IPS-18a (cell line): ENCODE measurements at regions not wholly inside any gene's neighbourhood (a gene's known extent, or its start where the extent isn't known, plus 50 kb on each side); places are given as distances from the start of the nearest gene placed in this dataset.

Source experiments
- H3K27ac ChIP-seq: one replicate; pipeline ENCODE4 v1.5.1; 2013; ENCODE audit warnings: low read length
- H3K27me3 ChIP-seq: one replicate; pipeline ENCODE4 v1.6.1; 2013; ENCODE audit warnings: mild to moderate bottlenecking, low read length; ENCODE audit not compliant: control insufficient read depth, insufficient read depth
- H3K36me3 ChIP-seq: one replicate; pipeline ENCODE4 v1.6.1; 2013; ENCODE audit warnings: low read depth, low read length; ENCODE audit not compliant: control insufficient read depth
- H3K4me1 ChIP-seq: one replicate; pipeline ENCODE4 v1.6.1; 2013; ENCODE audit warnings: low read depth, low read length; ENCODE audit not compliant: control insufficient read depth
- H3K4me3 ChIP-seq: one replicate; pipeline ENCODE4 v1.5.1; 2013; ENCODE audit warnings: low read length
- H3K9ac ChIP-seq: one replicate; pipeline ENCODE4 v1.6.1; 2013; ENCODE audit warnings: mild to moderate bottlenecking, low read length, moderate library complexity
- H3K9me3 ChIP-seq: one replicate; pipeline ENCODE4 v1.6.1; 2013; ENCODE audit warnings: low read depth, low read length; ENCODE audit not compliant: control insufficient read depth

GRCh38 chr9:121574774-121575519 lies 75.3 kb upstream of the GGTA1 start:
- Histone ChIP-seq H3K9me3 (no peaks in the 10 kb centered on the region), H3K9ac (no peak overlapping the region), H3K27me3 (no peaks in the 10 kb centered on the region)

GRCh38 chr9:121576281-121577075 lies 75.0 kb upstream of the DAB2IP start:
- Histone ChIP-seq H3K9me3 (no peaks in the 10 kb centered on the region), H3K4me1 (peaks cover 3% of the 10 kb centered on the region), H3K27ac (no peak overlapping the region), H3K4me3 (no peak overlapping the region), H3K27me3 (no peaks in the 10 kb centered on the region), H3K36me3 (no peaks in the 10 kb centered on the region), H3K9ac (no peak overlapping the region)

More at GRCh38 chr9:121574774-121575519, 75.3 kb upstream of the GGTA1 start:
- Histone ChIP-seq H3K27ac (no peak overlapping the region), H3K36me3 (no peaks in the 10 kb centered on the region), H3K4me3 (no peak overlapping the region), H3K4me1 (no peaks in the 10 kb centered on the region)

DNA sequence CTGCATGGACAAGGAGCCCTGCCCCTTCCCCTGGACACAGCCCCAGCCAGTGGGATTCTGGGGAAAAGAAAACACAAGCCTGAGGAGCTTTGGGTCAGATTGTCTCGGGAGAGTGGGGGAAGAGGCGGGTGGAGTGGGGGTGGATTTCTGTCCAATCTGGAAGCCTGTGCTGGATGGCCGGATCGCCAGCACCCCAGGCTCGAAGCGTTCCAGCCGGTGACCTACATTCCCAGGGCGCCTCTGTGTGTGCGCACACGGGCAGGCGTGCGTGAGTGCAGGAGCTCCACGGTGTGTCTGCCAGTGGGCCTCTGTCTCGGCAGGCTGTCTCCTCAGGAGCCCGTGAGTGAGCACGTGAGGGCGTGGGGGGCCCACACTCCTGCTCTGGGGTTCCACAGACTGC lies 74.3 kb upstream of the DAB2IP start:
- H3K9me3 ChIP-seq, result no peaks in the 10 kb centered on the region

DNA sequence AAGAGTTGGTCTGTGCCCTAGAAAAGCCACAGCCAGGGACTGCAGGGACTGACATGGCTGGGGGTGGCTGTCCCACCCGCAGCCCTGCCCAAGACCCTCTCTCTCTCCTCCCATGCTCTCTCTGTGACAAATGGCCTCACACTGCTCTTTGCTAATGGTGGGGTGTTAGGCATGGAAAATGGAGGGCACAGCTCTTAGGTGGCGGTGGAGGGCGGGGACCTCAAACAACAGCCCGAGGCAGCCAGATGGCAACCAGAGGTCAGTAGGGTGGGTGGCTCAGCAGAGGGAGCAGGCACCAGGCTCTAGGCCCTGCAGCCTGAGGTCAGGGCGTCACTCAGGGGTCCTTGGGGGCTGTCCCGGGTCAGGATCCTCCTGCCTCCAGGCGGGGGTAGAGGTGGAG lies 73.9 kb upstream of the DAB2IP start:
- Histone ChIP-seq H3K27me3 (no peaks in the 10 kb centered on the region), H3K27ac (no peak overlapping the region), H3K4me3 (no peak overlapping the region), H3K9ac (no peak overlapping the region), H3K36me3 (no peaks in the 10 kb centered on the region), H3K4me1 (peaks cover 14% of the 10 kb centered on the region), H3K9me3 (no peaks in the 10 kb centered on the region)

More for the DNA sequence above, 74.3 kb upstream of the DAB2IP start:
- Histone ChIP-seq H3K9ac (no peak overlapping the region), H3K4me1 (peaks cover 10% of the 10 kb centered on the region), H3K27me3 (no peaks in the 10 kb centered on the region), H3K4me3 (no peak overlapping the region), H3K36me3 (no peaks in the 10 kb centered on the region), H3K27ac (no peak overlapping the region)

DNA sequence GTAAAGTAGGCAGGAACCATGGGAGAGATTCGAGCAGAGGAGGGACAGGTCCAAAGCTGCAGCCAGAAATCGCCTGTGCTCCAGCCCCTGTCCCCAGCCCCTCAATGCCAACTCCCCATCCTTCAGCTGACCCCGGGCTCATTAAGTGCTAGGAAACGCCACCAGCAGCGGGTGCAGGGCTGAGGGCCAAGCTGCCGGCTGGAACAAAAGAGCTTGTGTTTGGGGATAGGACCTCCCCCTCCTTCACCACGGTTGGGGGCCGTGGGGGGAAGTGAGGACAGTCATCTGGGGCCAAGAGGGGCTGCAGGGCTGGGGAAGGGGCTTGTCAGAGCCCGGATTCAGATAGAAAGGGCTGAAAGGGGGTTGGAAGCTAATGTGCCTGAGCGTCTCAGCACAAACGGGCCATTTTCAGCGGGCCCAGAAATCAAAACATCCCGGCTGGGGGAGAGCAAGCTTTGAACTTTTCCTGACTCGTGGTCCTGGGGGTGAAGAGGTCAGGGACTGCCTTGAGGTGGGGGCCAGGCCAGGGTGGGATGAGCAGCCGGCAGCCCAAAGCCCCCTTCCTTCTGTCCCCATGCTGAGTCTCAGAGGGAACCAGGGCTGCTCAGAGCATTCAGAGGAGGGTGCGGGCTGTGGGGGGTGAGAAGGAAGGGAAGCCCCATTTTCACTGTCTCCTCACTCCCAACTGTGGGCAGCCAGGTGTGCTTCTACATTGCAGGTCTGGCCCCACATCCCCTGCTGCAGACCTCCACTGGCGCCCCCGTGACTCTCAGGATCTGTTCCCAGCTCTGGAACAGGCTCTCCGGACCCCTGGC lies 69.4 kb upstream of the DAB2IP start:
- peaks cover 17% of the 10 kb centered on the region for H3K4me1 ChIP-seq
- H3K27me3 ChIP-seq, result no peaks in the 10 kb centered on the region
- H3K36me3 ChIP-seq, result no peaks in the 10 kb centered on the region
- H3K27ac ChIP-seq, result no peak overlapping the region
- no peak overlapping the region for H3K9ac ChIP-seq
- H3K9me3 ChIP-seq, result no peaks in the 10 kb centered on the region
- no peak overlapping the region for H3K4me3 ChIP-seq

GRCh38 chr9:121582641-121583040 lies 68.8 kb upstream of the DAB2IP start:
- no peaks in the 10 kb centered on the region for H3K36me3 ChIP-seq
- no peaks in the 10 kb centered on the region for H3K9me3 ChIP-seq
- no peak overlapping the region for H3K9ac ChIP-seq
- H3K27me3 ChIP-seq, result no peaks in the 10 kb centered on the region
- H3K27ac ChIP-seq, result no peak overlapping the region
- H3K4me3 ChIP-seq, result no peak overlapping the region
- H3K4me1 ChIP-seq, result peaks cover 17% of the 10 kb centered on the region

DNA sequence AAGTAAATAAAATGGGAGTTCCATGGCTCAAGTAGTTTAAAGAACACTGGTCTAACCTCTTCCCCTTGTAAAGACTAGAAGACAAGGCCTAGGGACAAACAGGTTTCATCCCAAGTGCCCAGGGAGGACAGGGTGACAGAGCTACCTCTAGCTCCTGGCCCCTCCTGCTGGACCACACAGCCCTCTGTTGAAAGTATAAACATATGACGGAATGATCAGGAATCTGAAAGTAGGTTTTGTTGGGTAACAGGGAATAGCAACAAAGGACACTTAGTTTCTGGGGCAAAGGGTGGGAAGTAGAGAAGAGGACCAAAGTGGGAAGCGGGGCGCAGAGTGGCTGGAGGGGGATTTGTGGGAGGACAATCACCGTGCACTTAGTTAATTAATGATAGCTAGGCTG lies 67.0 kb upstream of the DAB2IP start:
- H3K4me1 ChIP-seq, result peaks cover 17% of the 10 kb centered on the region
- H3K4me3 ChIP-seq, result no peak overlapping the region
- H3K36me3 ChIP-seq, result no peaks in the 10 kb centered on the region
- H3K27me3 ChIP-seq, result no peaks in the 10 kb centered on the region
- H3K9me3 ChIP-seq, result no peaks in the 10 kb centered on the region
- H3K9ac ChIP-seq, result no peak overlapping the region
- H3K27ac ChIP-seq, result no peak overlapping the region

- no peaks in the 10 kb centered on the region for H3K36me3 ChIP-seq
- peaks cover under 1% of the 10 kb centered on the region for H3K4me1 ChIP-seq
- H3K27me3 ChIP-seq, result no peaks in the 10 kb centered on the region
- no peak overlapping the region for H3K27ac ChIP-seq
- H3K9ac ChIP-seq, result no peak overlapping the region
- H3K9me3 ChIP-seq, result no peaks in the 10 kb centered on the region
- H3K4me3 ChIP-seq, result no peak overlapping the region
Observed at GRCh38 chr9:121587863-121588262, 63.6 kb upstream of the DAB2IP start.

GRCh38 chr9:121589986-121590385 lies 61.4 kb upstream of the DAB2IP start:
- Histone ChIP-seq H3K36me3 (no peaks in the 10 kb centered on the region), H3K27ac (no peak overlapping the region), H3K27me3 (no peaks in the 10 kb centered on the region), H3K4me1 (no peaks in the 10 kb centered on the region), H3K9ac (no peak overlapping the region), H3K9me3 (no peaks in the 10 kb centered on the region), H3K4me3 (no peak overlapping the region)

DNA sequence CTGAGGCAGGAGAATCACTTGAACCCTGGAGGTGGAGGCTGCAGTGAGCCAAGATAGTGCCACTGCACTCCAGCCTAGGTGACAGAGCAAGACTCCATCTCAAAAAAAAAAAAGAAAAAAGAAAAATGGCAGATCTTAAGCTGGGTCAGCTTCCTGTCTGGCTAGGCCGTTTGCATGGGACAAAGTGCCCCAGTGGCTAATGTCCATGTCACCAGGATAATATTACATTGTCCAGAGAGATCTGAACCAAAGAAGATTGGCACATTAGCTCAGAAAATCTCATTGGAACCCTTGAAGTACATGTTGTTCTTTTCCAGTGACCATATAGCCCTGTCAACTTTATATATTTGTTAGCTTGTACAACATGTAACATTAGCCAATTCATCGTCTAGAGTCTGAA lies 59.2 kb upstream of the DAB2IP start:
- Histone ChIP-seq H3K9me3 (peaks cover 5% of the 10 kb centered on the region), H3K27ac (no peak overlapping the region), H3K4me1 (peaks cover 2% of the 10 kb centered on the region), H3K9ac (no peak overlapping the region), H3K36me3 (no peaks in the 10 kb centered on the region), H3K27me3 (peaks cover 3% of the 10 kb centered on the region), H3K4me3 (no peak overlapping the region)

DNA sequence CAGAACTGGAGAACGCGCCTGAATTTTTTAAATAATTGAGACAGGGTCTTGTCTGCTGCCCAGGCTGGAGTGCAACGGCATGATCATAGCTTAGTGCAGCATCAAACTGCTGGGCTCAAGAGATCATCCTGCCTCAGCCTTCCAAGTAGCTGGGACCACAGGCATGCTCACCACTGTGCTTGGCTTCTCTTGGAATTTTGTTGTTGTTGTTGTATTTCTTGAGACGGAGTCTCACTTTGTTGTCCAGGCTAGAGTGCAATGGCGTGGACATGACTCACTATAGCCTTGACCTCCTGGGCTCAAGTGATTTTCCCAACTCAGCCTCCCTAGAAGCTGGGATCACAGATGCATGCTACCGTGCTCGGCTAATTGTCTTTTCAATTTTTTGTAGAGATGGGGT lies 58.4 kb upstream of the DAB2IP start:
- H3K9me3 ChIP-seq, result peaks cover 6% of the 10 kb centered on the region
- H3K4me3 ChIP-seq, result no peak overlapping the region
- peaks cover 5% of the 10 kb centered on the region for H3K27me3 ChIP-seq
- H3K4me1 ChIP-seq, result peaks cover 8% of the 10 kb centered on the region
- H3K9ac ChIP-seq, result no peak overlapping the region
- no peak overlapping the region for H3K27ac ChIP-seq
- no peaks in the 10 kb centered on the region for H3K36me3 ChIP-seq
